Heart right ventricle (tissue), 16 donors: ENCODE measurements at regions not wholly inside any gene's neighbourhood (a gene's known extent, or its start where the extent isn't known, plus 50 kb on each side); places are given as distances from the start of the nearest gene placed in this dataset.

Source experiments
- ATAC-seq, 8 donors: fragments of 200-7000 bp; cut with Tn5 transposase; one replicate each; pipeline ENCODE4 v1.9.1; 2020; ENCODE audit warnings: mild to moderate bottlenecking in 8 of 8, moderate library complexity in 8 of 8, moderate number of reproducible peaks in 1 of 8
- DNase-seq, 2 donors: peaks; one replicate each; pipeline ENCODE4 v3.0.0-alpha.2; 2020
- H3K27ac ChIP-seq, 10 donors: fragments of 200-600 bp; sonication (generic) in 2 of 10; one replicate each; pipeline versions ENCODE4 v1.5.0 to v1.8.0; 2020 to 2022; ENCODE audit warnings: mild to moderate bottlenecking in 3 of 10
- H3K27me3 ChIP-seq, 7 donors: fragments of 200-600 bp; one replicate each; pipeline ENCODE4 v1.8.0; 2021 to 2022; ENCODE audit warnings: mild to moderate bottlenecking in 2 of 7
- H3K36me3 ChIP-seq, 9 donors: fragments of 200-600 bp; sonication (generic) in 1 of 9; one replicate each; pipeline versions ENCODE4 v1.5.0 to v1.8.0; 2020 to 2022; ENCODE audit warnings: mild to moderate bottlenecking in 2 of 9
- H3K4me1 ChIP-seq, 9 donors: fragments of 200-600 bp; sonication (generic) in 1 of 9; one replicate each; pipeline versions ENCODE4 v1.5.0 to v1.8.0; 2020 to 2022; ENCODE audit warnings: mild to moderate bottlenecking in 4 of 9
- H3K4me3 ChIP-seq, 10 donors: fragments of 200-600 bp; sonication (generic) in 2 of 10; one replicate each; pipeline versions ENCODE4 v1.5.0 to v1.8.0; 2020 to 2022; ENCODE audit warnings: mild to moderate bottlenecking in 7 of 10, moderate library complexity in 2 of 10
- H3K9me3 ChIP-seq, 11 donors: fragments of 200-600 bp in 10 of 11; sonication (generic) in 2 of 11; one replicate each; pipeline versions ENCODE4 v1.5.0 to v1.8.0; 2013 to 2022; ENCODE audit warnings: mild to moderate bottlenecking in 2 of 11, control low read depth in 1 of 11, moderate library complexity in 1 of 11
- CTCF ChIP-seq, 9 donors: fragments of 200-600 bp; sonication (generic) in 2 of 9; IDR thresholded peaks; one replicate each; pipeline versions ENCODE4 v1.5.0 to v1.8.0; 2021 to 2022; ENCODE audit warnings: antibody characterized with exemption in 9 of 9, mild to moderate bottlenecking in 5 of 9, moderate library complexity in 1 of 9
- WGBS, 2 donors: extraction: QIAGEN DNeasy Blood & Tissue Kit; methylation state at CpG; one replicate each; pipeline ENCODE4 v1.1.7; 2013; ENCODE audit warnings: inconsistent platforms in 1 of 2; 5-methylcytosine and 5-hydroxymethylcytosine counted together
- intact Hi-C, 10 donors: fragments of 100-400 bp; cut with DNase I; formaldehyde crosslinking; loops; one replicate each; pipeline versions ENCODE4 v1.11.1 to v1.14.2; 2022
- donor health status: Arrhythmogenic right ventricular cardiomyopathy.
- donor health status: ischemic (EF 13 %, LVEDD 7.1; RV severe dilation, severe dysfunction).
- donor health status: healthy with polysubstance abuse.
- donor health status: DM: no; HTN: yes; CAD: no.
- donor health status: DM: no; HTN: no; CAD: no.
- donor health status: ischemic (EF 25% LVEDD 6.9; RV normal size, moderate dysfunction).
- donor health status: ischemic (EF 25% LVEDD 5.7; RV mildly dilated, moderate dysfunction).
- donor health status: healthy.
- donor health status: DM: yes; HTN: yes; CAD: no.
- donor health status: Ischemic cardiomyopathy.
- donor health status: ischemic (EF 35%, LVEDD 5.7; RV mildly dilated, moderate dysfunction).
- donor health status: nonischemic (EF 11% LVEDD 7.7; RV severe dilation, severe dysfunction).
- donor health status: DM: yes; HTN: yes; CAD: no.
- donor health status: PGD.
- donor health status: ischemic (EF 29% LVEDD 5.4; RV normal size, mild dysfunction).
- donor health status: nonischemic (EF 23%, LVEDD 6.1; RV moderate dilation, normal function).

GRCh38 chr14:96959992-96960391 is 162.8 kb downstream of the VRK1 start:
- TF ChIP-seq CTCF (IDR thresholded peaks at IDR 0.05): no peak
- H3K36me3 ChIP-seq: no peaks in the 10 kb centered on the region
- WGBS, 2 donors: 0 to 58% methylated on average over 1 of the region's 1 CpG
- ATAC-seq: no peak
- peaks cover 0 to 4% (median 0%) of the 10 kb centered on the region in 7 donors for H3K27me3 ChIP-seq
- no peak overlapping the region for H3K4me3 ChIP-seq
- H3K9me3 ChIP-seq: peaks cover 0 to 36% (median 6%) of the 10 kb centered on the region in 11 donors
- DNase-seq: no peak
- H3K4me1 ChIP-seq: peaks cover 0 to 24% (median 0%) of the 10 kb centered on the region in 9 donors
- intact Hi-C loops: no loop called here
- no peak overlapping the region for H3K27ac ChIP-seq

GRCh38 chr14:96960598-96961116 is 163.5 kb downstream of the VRK1 start:
- Histone ChIP-seq H3K9me3 (peaks cover 0 to 36% (median 6%) of the 10 kb centered on the region in 11 donors), H3K36me3 (no peaks in the 10 kb centered on the region), H3K4me3 (no peak overlapping the region), H3K27ac (no peak overlapping the region), H3K4me1 (peaks cover 0 to 24% (median 0%) of the 10 kb centered on the region in 9 donors), H3K27me3 (peaks cover 0 to 4% (median 0%) of the 10 kb centered on the region in 7 donors)
- intact Hi-C loops: no loop called here
- WGBS, 2 donors: 67 to 74% methylated on average over 2 of the region's 2 CpGs
- no peak for TF ChIP-seq CTCF (IDR thresholded peaks at IDR 0.05)
- DNase-seq: no peak
- ATAC-seq: no peak

- TF ChIP-seq CTCF (IDR thresholded peaks at IDR 0.05): no peak
- H3K4me3 ChIP-seq: no peak overlapping the region
- 47 to 69% methylated on average over 2 of the region's 2 CpGs for WGBS, 2 donors
- intact Hi-C loops: no loop called here
- H3K27ac ChIP-seq: peak overlapping the region in 1 of 10 donors; percentile 83
- ATAC-seq: no peak
- H3K36me3 ChIP-seq: no peaks in the 10 kb centered on the region
- H3K4me1 ChIP-seq: peaks cover 0 to 24% (median 0%) of the 10 kb centered on the region in 9 donors
- DNase-seq: no peak
- H3K27me3 ChIP-seq: peaks cover 0 to 3% (median 0%) of the 10 kb centered on the region in 7 donors
- H3K9me3 ChIP-seq: peaks cover 0 to 36% (median 6%) of the 10 kb centered on the region in 11 donors
Measured at GRCh38 chr14:96961895-96962294, 164.7 kb downstream of the VRK1 start.

GRCh38 chr14:96962337-96962736 is 165.2 kb downstream of the VRK1 start:
- Histone ChIP-seq H3K4me3 (no peak overlapping the region), H3K9me3 (peaks cover 0 to 39% (median 6%) of the 10 kb centered on the region in 11 donors), H3K27ac (peak overlapping the region in 1 of 10 donors; percentile 83), H3K4me1 (peaks cover 0 to 24% (median 0%) of the 10 kb centered on the region in 9 donors), H3K36me3 (no peaks in the 10 kb centered on the region), H3K27me3 (peaks cover 0 to 3% (median 0%) of the 10 kb centered on the region in 7 donors)
- DNase-seq (no peak), ATAC-seq (peak in 2 of 8 donors; percentile 10 to 29)
- intact Hi-C loops: no loop called here
- no peak for TF ChIP-seq CTCF (IDR thresholded peaks at IDR 0.05)
- 54 to 64% methylated on average over 2 of the region's 2 CpGs for WGBS, 2 donors
